Choroid plexus epithelial cell (primary cell): ENCODE measurements at regions not wholly inside any gene's neighbourhood (a gene's known extent, or its start where the extent isn't known, plus 50 kb on each side); places are given as distances from the start of the nearest gene placed in this dataset.

Experiments
- DNase-seq: peaks from one replicate; pipeline ENCODE4 v3.0.0-alpha.2; 2010; ENCODE audit warnings: low read depth
- H3K4me3 ChIP-seq: 2 replicates; pipeline ENCODE4 v1.5.1; 2011; ENCODE audit warnings: low read depth, mild to moderate bottlenecking, control low read depth, low read length, moderate library complexity
- TF ChIP-seq, protein P1 (sequence below): conservative IDR thresholded peaks from 2 replicates; pipeline ENCODE4 v1.5.1; 2011; ENCODE audit warnings: low read depth, mild to moderate bottlenecking, control low read depth, inconsistent platforms, low read length, moderate library complexity

DNA sequence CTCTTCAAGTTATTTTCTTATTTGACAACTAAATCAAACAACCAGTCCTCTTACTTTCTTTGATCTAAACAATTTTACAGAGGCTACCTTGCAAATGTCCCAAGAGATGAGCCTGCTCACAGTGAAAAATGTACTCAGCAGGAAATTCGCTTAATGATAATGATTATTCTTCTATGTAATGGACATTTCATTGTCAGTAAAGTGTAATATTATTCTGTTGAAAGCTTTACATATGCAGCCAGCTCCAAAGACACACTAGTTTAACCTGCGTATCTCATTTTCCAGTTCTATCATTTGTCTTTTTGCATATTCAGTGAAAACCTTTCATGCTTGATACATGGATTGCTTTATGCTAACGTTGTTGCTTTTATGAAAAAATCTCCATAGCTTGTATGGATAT lies 758.7 kb upstream of the ZNF608 start:
- H3K4me3 ChIP-seq: no peak overlapping the region
- DNase-seq: no peak
- TF ChIP-seq, protein P1, sequence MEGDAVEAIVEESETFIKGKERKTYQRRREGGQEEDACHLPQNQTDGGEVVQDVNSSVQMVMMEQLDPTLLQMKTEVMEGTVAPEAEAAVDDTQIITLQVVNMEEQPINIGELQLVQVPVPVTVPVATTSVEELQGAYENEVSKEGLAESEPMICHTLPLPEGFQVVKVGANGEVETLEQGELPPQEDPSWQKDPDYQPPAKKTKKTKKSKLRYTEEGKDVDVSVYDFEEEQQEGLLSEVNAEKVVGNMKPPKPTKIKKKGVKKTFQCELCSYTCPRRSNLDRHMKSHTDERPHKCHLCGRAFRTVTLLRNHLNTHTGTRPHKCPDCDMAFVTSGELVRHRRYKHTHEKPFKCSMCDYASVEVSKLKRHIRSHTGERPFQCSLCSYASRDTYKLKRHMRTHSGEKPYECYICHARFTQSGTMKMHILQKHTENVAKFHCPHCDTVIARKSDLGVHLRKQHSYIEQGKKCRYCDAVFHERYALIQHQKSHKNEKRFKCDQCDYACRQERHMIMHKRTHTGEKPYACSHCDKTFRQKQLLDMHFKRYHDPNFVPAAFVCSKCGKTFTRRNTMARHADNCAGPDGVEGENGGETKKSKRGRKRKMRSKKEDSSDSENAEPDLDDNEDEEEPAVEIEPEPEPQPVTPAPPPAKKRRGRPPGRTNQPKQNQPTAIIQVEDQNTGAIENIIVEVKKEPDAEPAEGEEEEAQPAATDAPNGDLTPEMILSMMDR: no peak

DNA sequence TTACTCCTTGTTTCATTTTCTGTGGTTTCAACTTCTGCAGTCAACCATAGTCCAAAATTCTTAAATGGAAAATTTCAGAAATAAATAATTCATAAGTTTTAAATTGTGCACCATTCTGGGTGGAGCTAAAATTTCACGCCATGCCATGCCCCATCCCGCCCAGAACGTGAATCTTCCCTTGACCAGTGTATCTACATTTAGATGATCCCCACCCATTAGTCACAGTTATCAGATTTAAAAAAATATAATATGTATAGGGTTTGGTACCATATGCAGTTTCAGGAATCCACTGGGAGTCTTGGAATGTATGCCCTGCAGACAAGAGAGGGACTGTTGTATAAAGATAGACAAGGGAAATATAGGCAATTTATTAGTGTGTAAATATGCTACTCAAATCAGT lies 759.7 kb upstream of the ZNF608 start:
- no peak overlapping the region for H3K4me3 ChIP-seq
- DNase-seq: no peak
- TF ChIP-seq, protein P1: no peak

DNA sequence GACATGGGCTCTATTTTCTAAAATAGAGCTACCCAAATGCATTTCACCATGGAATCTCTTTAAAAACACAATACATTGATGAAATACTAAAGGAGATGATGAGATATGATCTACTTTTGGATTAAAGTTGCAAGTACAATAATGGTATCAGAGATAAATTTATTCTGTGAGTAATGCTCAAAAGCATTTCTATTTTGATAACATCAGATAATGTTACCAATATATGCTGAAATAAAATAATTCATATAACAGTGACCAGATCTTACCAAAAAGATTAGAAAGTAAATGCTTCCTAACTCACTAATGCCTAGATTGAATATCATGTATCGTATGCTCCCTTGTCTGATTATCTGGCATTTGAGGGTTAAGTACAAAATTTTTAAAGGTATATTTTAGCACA lies 761.8 kb upstream of the ZNF608 start:
- no peak for DNase-seq
- H3K4me3 ChIP-seq: no peak overlapping the region
- TF ChIP-seq, protein P1: no peak

DNA sequence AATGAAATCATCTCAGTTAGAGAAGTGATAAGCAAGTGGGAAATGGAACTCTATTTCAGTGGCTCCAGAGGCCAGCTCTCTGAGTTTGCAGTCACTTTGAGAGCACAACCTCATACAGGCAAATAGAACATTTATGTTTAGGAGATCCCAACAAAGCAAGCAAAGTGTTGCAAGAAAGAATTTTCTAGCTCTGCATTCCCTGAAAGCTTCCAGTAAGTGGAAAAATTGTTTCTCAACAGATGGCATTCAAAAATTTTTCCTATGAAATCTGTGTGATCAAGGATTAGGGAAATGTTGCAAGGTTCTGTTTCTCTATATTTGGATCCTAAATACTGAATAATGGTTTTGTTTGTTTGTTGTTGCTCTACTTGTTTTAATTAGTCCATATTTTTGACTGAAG lies 764.2 kb upstream of the ZNF608 start:
- TF ChIP-seq, protein P1: no peak
- no peak for DNase-seq
- no peak overlapping the region for H3K4me3 ChIP-seq

DNA sequence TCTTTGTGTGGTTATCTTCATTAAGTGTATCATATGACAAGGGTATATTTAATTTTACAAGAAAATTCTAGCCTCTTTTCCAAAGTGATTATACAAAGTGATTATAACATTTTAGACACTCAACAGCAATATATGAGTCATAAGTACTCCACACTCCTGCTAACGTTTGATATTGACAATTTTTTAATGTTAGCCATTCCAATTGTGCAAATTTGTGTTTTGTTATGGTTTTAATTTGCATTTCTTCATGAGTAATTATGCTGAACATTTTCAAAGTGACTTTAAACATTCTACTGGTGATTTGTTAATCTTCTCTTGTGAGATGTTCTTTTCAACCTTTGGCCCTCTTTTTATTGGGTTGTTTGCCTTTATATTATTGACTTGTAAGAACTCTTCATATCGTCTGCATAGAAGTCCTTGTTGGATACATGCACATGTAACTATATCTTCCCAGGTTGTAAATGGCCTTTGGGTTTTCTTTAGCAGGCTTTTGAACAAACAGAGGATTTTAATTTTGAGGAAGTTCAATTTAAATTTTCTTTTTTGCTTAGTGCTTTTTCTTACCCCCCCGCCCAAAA lies 771.6 kb upstream of the ZNF608 start:
- H3K4me3 ChIP-seq: no peak overlapping the region
- TF ChIP-seq, protein P1: no peak
- DNase-seq: no peak

DNA sequence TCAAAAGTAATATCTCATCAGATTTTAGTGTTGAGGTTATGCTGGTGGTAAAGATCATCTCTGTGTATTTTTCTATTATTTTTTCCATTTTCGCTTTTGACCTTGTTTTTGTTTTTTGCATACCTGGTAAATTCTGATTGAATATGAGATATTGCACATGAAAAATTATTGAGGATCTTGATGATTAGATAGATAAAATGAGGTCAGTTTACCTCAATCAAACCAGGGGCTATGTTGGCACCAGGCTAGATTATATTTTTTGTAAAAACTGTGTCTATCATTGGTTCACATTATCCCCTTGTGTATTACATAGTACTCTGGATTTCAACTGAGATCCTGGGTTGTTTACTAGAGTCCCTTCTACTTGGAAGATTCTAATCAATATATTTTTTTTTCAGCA lies 774.9 kb upstream of the ZNF608 start:
- TF ChIP-seq, protein P1: no peak
- DNase-seq: no peak
- H3K4me3 ChIP-seq: no peak overlapping the region

DNA sequence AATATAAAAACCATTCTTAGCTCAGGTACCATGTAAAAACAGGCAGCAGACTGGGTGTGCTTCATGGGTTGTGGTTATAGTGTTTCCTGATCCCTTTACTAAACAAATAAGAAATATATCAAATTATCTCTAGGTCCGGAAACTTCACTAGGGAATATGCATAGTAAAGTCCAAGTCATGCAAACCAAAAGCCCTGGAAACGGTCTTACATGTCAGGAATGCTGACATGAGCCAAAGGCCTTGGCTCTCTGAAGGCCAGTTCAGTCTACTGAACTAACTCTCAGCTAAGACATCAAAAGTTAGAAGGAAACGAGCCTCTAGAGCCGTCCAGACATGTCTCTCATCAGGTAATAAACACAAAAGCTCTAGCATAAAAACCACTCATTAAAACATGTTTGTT lies 778.9 kb upstream of the ZNF608 start:
- no peak for DNase-seq
- H3K4me3 ChIP-seq: no peak overlapping the region
- TF ChIP-seq, protein P1: no peak
